HG03135 (cell line): ENCODE measurements at regions not wholly inside any gene's neighbourhood (a gene's known extent, or its start where the extent isn't known, plus 50 kb on each side); places are given as distances from the start of the nearest gene placed in this dataset.

Experiments used
- ATAC-seq: cut with Tn5 transposase; IDR thresholded peaks from one replicate; pipeline ENCODE4 v1.9.1; 2021; ENCODE audit warnings: mild to moderate bottlenecking, moderate library complexity; ENCODE audit not compliant: unreplicated experiment

DNA sequence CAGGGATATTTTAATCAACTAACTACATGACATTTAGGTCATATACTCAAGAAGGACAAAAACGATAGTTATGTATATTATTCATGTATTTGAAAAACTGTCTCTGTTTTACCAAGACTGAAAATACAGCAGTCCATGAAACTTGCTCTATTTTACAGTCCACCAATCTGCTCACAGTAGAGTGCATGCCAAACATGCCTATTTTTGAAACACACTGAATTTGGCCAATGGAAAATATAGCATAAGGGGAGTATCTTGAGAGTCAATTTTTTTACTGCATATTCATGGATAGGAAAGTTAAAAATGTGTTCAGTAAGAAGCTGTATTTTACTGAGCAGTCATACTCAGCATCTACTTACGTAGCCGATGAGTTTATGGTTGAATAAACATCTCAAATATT lies 621.2 kb upstream of the CHORDC1 start:
- no peak for ATAC-seq

- ATAC-seq, result no peak
Observed at GRCh38 chr11:90842681-90843080, 619.8 kb upstream of the CHORDC1 start.

GRCh38 chr11:90840071-90840470 lies 617.2 kb upstream of the CHORDC1 start:
- no peak for ATAC-seq

GRCh38 chr11:90836031-90836430 lies 613.2 kb upstream of the CHORDC1 start:
- no peak for ATAC-seq

GRCh38 chr11:90823446-90823845 lies 600.6 kb upstream of the CHORDC1 start:
- ATAC-seq, result no peak

DNA sequence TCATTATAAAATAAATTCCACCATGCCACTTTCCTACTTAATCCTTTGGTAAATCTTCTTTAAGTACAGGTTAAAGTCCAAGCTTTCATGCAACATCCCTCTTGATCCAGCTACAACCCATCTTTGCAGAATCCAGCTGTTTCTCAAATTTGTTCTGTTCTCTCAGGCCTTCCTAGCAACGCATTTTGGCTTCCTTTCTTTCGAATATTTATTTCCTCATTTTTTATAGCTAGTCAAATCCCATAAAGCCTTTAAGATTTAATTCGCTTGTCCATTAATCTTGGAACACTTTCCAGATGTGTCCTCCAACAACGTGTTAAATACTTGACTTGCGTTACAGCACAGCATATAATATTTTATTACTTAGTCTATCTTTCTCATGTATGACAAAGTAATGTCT lies 600.1 kb upstream of the CHORDC1 start:
- ATAC-seq, result no peak

- ATAC-seq, result no peak
Observed at GRCh38 chr11:90818196-90818745, 595.4 kb upstream of the CHORDC1 start.

DNA sequence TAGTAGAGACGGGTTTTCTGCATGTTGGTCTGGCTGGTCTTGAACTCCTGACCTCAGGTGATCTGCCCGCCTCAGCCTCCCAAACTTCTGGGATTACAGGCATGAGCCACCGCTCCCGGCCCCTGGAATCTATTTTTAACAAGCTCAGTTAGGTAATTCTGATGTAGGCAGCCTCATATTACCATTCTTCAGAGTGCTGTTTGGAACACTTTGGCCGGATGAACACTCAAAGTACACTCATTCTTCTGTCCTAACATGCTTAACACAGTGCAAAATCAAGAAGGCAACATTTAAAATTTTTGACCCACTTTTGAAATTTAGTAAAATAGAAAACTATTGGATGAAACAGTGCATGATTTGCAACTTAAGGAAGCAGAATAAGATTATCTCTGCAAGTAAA lies 586.7 kb upstream of the CHORDC1 start:
- ATAC-seq, result no peak

GRCh38 chr11:90805172-90805571 lies 582.3 kb upstream of the CHORDC1 start:
- ATAC-seq, result no peak

- no peak for ATAC-seq
Observed at GRCh38 chr11:90803831-90804230, 581.0 kb upstream of the CHORDC1 start.

- ATAC-seq, result no peak
Observed at GRCh38 chr11:90803366-90803765, 580.5 kb upstream of the CHORDC1 start.

DNA sequence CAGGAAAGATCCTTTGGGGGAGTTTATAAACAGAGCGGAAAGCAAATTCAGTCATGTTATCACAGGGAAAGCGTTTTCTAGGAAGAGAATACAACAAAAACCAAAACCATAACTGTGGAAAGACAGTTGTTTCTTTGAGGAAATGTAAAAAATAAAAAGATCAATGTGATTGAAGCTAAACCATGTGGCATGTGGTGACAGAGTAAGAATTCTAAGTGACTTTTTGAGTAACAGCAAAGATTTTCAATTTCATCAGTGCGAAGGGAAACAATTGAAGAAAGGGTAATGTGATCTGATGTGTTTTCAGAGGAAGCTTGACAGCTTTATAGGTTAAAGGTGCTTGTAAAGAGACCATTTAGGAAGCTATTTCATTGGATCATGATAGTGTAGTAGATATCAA lies 575.9 kb upstream of the CHORDC1 start:
- ATAC-seq, result no peak

DNA sequence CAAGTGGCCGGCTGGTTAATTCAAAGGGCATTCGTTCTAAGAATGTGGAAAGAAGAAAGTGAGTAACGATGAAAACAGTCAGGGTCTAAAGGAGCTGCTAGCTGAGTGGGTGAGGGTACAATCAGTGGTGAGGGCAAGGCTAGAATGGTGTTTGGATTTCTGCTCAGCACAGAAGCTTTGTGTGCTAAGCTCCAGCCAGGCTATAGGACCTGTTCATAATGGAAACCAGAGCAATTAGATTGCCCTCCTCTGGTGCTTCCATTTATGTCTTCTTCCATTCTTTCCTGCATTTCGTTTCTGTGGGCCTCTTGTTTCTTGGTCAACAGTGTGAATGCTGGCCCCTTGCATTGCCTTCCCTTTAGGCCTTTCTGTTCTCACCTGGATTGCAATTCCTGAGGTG lies 572.9 kb upstream of the CHORDC1 start:
- ATAC-seq, result no peak

DNA sequence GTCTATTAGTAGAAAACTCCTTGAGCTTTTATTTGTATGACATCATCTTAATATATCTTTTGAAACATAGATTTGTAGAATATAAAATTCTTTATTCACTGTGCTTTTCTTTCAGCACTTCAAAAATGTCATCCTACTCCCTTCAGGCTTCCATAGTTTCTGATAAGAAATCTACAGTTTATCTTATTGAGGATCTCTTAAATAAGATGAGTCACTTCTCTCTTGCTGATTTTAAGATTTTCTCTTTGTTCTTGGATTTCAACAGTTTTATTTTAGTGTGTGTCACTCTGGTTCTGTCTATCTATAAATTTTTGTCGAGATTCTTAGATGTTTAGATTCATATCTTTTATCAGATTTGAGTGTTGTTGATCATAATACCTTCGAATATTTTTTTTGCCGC lies 566.1 kb upstream of the CHORDC1 start:
- no peak for ATAC-seq

GRCh38 chr11:90784241-90784814 lies 561.5 kb upstream of the CHORDC1 start:
- no peak for ATAC-seq

GRCh38 chr11:90783111-90783510 lies 560.3 kb upstream of the CHORDC1 start:
- ATAC-seq, result no peak

- ATAC-seq, result no peak
Observed at GRCh38 chr11:90779098-90779497, 556.2 kb upstream of the CHORDC1 start.

- no peak for ATAC-seq
Observed at GRCh38 chr11:90775567-90776165, 552.8 kb upstream of the CHORDC1 start.

- ATAC-seq, result no peak
Observed at GRCh38 chr11:90774727-90775566, 552.1 kb upstream of the CHORDC1 start.

- no peak for ATAC-seq
Observed at GRCh38 chr11:90770007-90770406, 547.2 kb upstream of the CHORDC1 start.

- no peak for ATAC-seq
Observed at GRCh38 chr11:90766121-90766520, 543.3 kb upstream of the CHORDC1 start.

- ATAC-seq, result no peak
Observed at GRCh38 chr11:90764691-90765090, 541.8 kb upstream of the CHORDC1 start.
